Natural killer cell (primary cell): ENCODE measurements at regions not wholly inside any gene's neighbourhood (a gene's known extent, or its start where the extent isn't known, plus 50 kb on each side); places are given as distances from the start of the nearest gene placed in this dataset.

ENCODE experiments used
- ATAC-seq, 3 donors: fragments of 150-1000 bp in 2 of 3; fragments of 200-7000 bp in 1 of 3; cut with Tn5 transposase; 1 replicate in 1 of 3; 2 replicates in 2 of 3; pipeline ENCODE4 v1.10.0; 2021; ENCODE audit warnings: mild to moderate bottlenecking in 2 of 3, moderate library complexity in 2 of 3
- DNase-seq, 2 donors: peaks; one replicate each; pipeline versions ENCODE4 v3.0.0 to v3.0.0-alpha.2; 2013 to 2021; ENCODE audit warnings: mixed read lengths in 1 of 2
- H3K27ac ChIP-seq: one replicate; pipeline ENCODE4 v1.5.1; 2013; ENCODE audit warnings: mild to moderate bottlenecking, low read length
- H3K27me3 ChIP-seq: one replicate; pipeline ENCODE4 v1.6.1; 2013; ENCODE audit warnings: low read length; ENCODE audit not compliant: control insufficient read depth, insufficient read depth
- H3K36me3 ChIP-seq: one replicate; pipeline ENCODE4 v1.6.1; 2013; ENCODE audit warnings: low read length; ENCODE audit not compliant: control insufficient read depth, insufficient read depth
- H3K4me1 ChIP-seq: one replicate; pipeline ENCODE4 v1.6.1; 2013; ENCODE audit warnings: low read length; ENCODE audit not compliant: control insufficient read depth, insufficient read depth
- H3K4me3 ChIP-seq: one replicate; pipeline ENCODE4 v1.5.1; 2013; ENCODE audit warnings: low read length
- H3K9me3 ChIP-seq: one replicate; pipeline ENCODE4 v1.6.1; 2013; ENCODE audit warnings: low read length; ENCODE audit not compliant: control insufficient read depth, insufficient read depth
- H3K27ac Mint-ChIP-seq, 2 donors: one replicate each; pipeline ENCODE4 v1.8.0; 2022; ENCODE audit warnings: mild to moderate bottlenecking in 2 of 2, mixed read lengths in 2 of 2, moderate library complexity in 1 of 2
- H3K27me3 Mint-ChIP-seq, 2 donors: one replicate each; pipeline ENCODE4 v1.8.0; 2022; ENCODE audit warnings: low read depth in 2 of 2, mixed read lengths in 2 of 2
- H3K36me3 Mint-ChIP-seq: one replicate; pipeline ENCODE4 v1.8.0; 2022; ENCODE audit warnings: mixed read lengths
- H3K4me1 Mint-ChIP-seq, 2 donors: one replicate each; pipeline ENCODE4 v1.8.0; 2022; ENCODE audit warnings: mixed read lengths in 2 of 2
- H3K4me3 Mint-ChIP-seq: one replicate; pipeline ENCODE4 v1.8.0; 2022; ENCODE audit warnings: mild to moderate bottlenecking, moderate library complexity, mixed read lengths
- H3K9me3 Mint-ChIP-seq, 2 donors: one replicate each; pipeline ENCODE4 v1.8.0; 2022; ENCODE audit warnings: mixed read lengths in 2 of 2
- CTCF ChIP-seq: fragments of 200-600 bp; IDR thresholded peaks from one replicate; pipeline ENCODE4 v1.8.0; 2022; ENCODE audit warnings: antibody characterized with exemption
- WGBS: methylation state at CpG from one replicate; pipeline ENCODE4 v1.1.7; 2013; ENCODE audit warnings: missing lambda C conversion rate; ENCODE audit not compliant: insufficient coverage; 5-methylcytosine and 5-hydroxymethylcytosine counted together
- intact Hi-C: fragments of 100-400 bp; cut with micrococcal nuclease; formaldehyde crosslinking; loops from one replicate; pipeline ENCODE4 v1.14.2; 2022

GRCh38 chr13:111908981-111909380 lies 158.0 kb upstream of the SOX1 start:
- no peak overlapping the region for H3K4me3 ChIP-seq
- no peaks in the 10 kb centered on the region for H3K27me3 ChIP-seq
- no peaks in the 10 kb centered on the region for H3K27me3 Mint-ChIP-seq
- no peaks in the 10 kb centered on the region for H3K36me3 Mint-ChIP-seq
- H3K4me3 Mint-ChIP-seq, result no peak overlapping the region
- no peaks in the 10 kb centered on the region for H3K4me1 ChIP-seq
- no peaks in the 10 kb centered on the region for H3K36me3 ChIP-seq
- intact Hi-C loops, result no loop called here
- WGBS, result 93% methylated on average over 8 of the region's 8 CpGs
- no peak overlapping the region for H3K27ac Mint-ChIP-seq
- H3K9me3 Mint-ChIP-seq, result peaks cover 0 to 3% of the 10 kb centered on the region in 2 donors
- DNase-seq (no peak), ATAC-seq (no peak)
- no peaks in the 10 kb centered on the region for H3K9me3 ChIP-seq
- H3K27ac ChIP-seq, result no peak overlapping the region
- no peaks in the 10 kb centered on the region for H3K4me1 Mint-ChIP-seq
- no peak for TF ChIP-seq CTCF

- Mint-ChIP-seq H3K27me3 (no peaks in the 10 kb centered on the region), H3K36me3 (no peaks in the 10 kb centered on the region), H3K9me3 (peaks cover 0 to 3% of the 10 kb centered on the region in 2 donors), H3K4me1 (no peaks in the 10 kb centered on the region), H3K4me3 (no peak overlapping the region), H3K27ac (no peak overlapping the region)
- DNase-seq, result no peak
- 85% methylated on average over 12 of the region's 12 CpGs for WGBS
- Histone ChIP-seq H3K36me3 (no peaks in the 10 kb centered on the region), H3K9me3 (no peaks in the 10 kb centered on the region), H3K27me3 (no peaks in the 10 kb centered on the region), H3K4me1 (no peaks in the 10 kb centered on the region), H3K27ac (no peak overlapping the region), H3K4me3 (no peak overlapping the region)
- intact Hi-C loops, result no loop called here
- no peak for TF ChIP-seq CTCF
- ATAC-seq, result no peak
These were observed 157.4 kb upstream of the SOX1 start for GRCh38 chr13:111909501-111909900.

- H3K4me3 ChIP-seq, result no peak overlapping the region
- H3K27ac ChIP-seq, result no peak overlapping the region
- H3K9me3 ChIP-seq, result no peaks in the 10 kb centered on the region
- Mint-ChIP-seq H3K27me3 (no peaks in the 10 kb centered on the region), H3K27ac (no peak overlapping the region), H3K36me3 (no peaks in the 10 kb centered on the region), H3K4me3 (no peak overlapping the region), H3K4me1 (no peaks in the 10 kb centered on the region), H3K9me3 (peaks cover 0 to 3% of the 10 kb centered on the region in 2 donors)
- WGBS, result 92% methylated on average over 16 of the region's 16 CpGs
- DNase-seq (no peak), ATAC-seq (no peak)
- intact Hi-C loops, result no loop called here
- no peaks in the 10 kb centered on the region for H3K4me1 ChIP-seq
- no peak for TF ChIP-seq CTCF
- H3K27me3 ChIP-seq, result no peaks in the 10 kb centered on the region
- no peaks in the 10 kb centered on the region for H3K36me3 ChIP-seq
These were observed 156.8 kb upstream of the SOX1 start for GRCh38 chr13:111909971-111910671.

- H3K4me1 Mint-ChIP-seq, result no peaks in the 10 kb centered on the region
- H3K36me3 Mint-ChIP-seq, result no peaks in the 10 kb centered on the region
- no peak overlapping the region for H3K27ac Mint-ChIP-seq
- no peak overlapping the region for H3K4me3 ChIP-seq
- no peak overlapping the region for H3K4me3 Mint-ChIP-seq
- no peaks in the 10 kb centered on the region for H3K27me3 ChIP-seq
- H3K36me3 ChIP-seq, result no peaks in the 10 kb centered on the region
- no peak for DNase-seq
- no peaks in the 10 kb centered on the region for H3K9me3 ChIP-seq
- TF ChIP-seq CTCF, result no peak
- 85% methylated on average over 11 of the region's 11 CpGs for WGBS
- intact Hi-C loops, result no loop called here
- no peak overlapping the region for H3K27ac ChIP-seq
- no peak for ATAC-seq
- H3K27me3 Mint-ChIP-seq, result no peaks in the 10 kb centered on the region
- H3K4me1 ChIP-seq, result no peaks in the 10 kb centered on the region
- H3K9me3 Mint-ChIP-seq, result no peaks in the 10 kb centered on the region
These were observed 155.7 kb upstream of the SOX1 start for GRCh38 chr13:111911121-111911720.
